Immature natural killer cell (primary cell): ENCODE measurements at regions not wholly inside any gene's neighbourhood (a gene's known extent, or its start where the extent isn't known, plus 50 kb on each side); places are given as distances from the start of the nearest gene placed in this dataset.

Experiments
- DNase-seq, 3 donors: peaks; one replicate each; pipeline ENCODE4 v3.0.0; 2022; ENCODE audit warnings: mixed read lengths in 1 of 3
- H3K27ac Mint-ChIP-seq, 6 donors: one replicate each; pipeline ENCODE4 v1.8.0; 2020; ENCODE audit warnings: mixed read lengths in 6 of 6, mild to moderate bottlenecking in 5 of 6, inconsistent platforms in 4 of 6, moderate library complexity in 3 of 6
- H3K27me3 Mint-ChIP-seq, 3 donors: one replicate each; pipeline ENCODE4 v1.8.0; 2020 to 2021; ENCODE audit warnings: low read depth in 3 of 3, mild to moderate bottlenecking in 3 of 3, mixed read lengths in 3 of 3, moderate library complexity in 3 of 3, inconsistent platforms in 1 of 3
- H3K36me3 Mint-ChIP-seq, 3 donors: one replicate each; pipeline ENCODE4 v1.8.0; 2020; ENCODE audit warnings: mixed read lengths in 3 of 3, inconsistent platforms in 2 of 3, mild to moderate bottlenecking in 2 of 3
- H3K4me1 Mint-ChIP-seq, 2 donors: one replicate each; pipeline ENCODE4 v1.8.0; 2020; ENCODE audit warnings: inconsistent platforms in 2 of 2, mild to moderate bottlenecking in 2 of 2, mixed read lengths in 2 of 2, moderate library complexity in 1 of 2
- H3K4me3 Mint-ChIP-seq, 5 donors: one replicate each; pipeline ENCODE4 v1.8.0; 2020; ENCODE audit warnings: mild to moderate bottlenecking in 5 of 5, mixed read lengths in 5 of 5, inconsistent platforms in 3 of 5, moderate library complexity in 3 of 5
- H3K9me3 Mint-ChIP-seq, 6 donors: one replicate each; pipeline ENCODE4 v1.8.0; 2020; ENCODE audit warnings: mild to moderate bottlenecking in 6 of 6, mixed read lengths in 6 of 6, inconsistent platforms in 4 of 6, moderate library complexity in 3 of 6

GRCh38 chr16:63735456-63735855 is 1386.4 kb downstream of the CDH11 start:
- H3K9me3 Mint-ChIP-seq: peaks cover 0 to 46% (median 16%) of the 10 kb centered on the region in 6 donors
- no peaks in the 10 kb centered on the region for H3K27me3 Mint-ChIP-seq
- H3K4me3 Mint-ChIP-seq: no peak overlapping the region
- H3K27ac Mint-ChIP-seq: no peak overlapping the region
- peaks cover 0 to 6% (median 3%) of the 10 kb centered on the region in 3 donors for H3K36me3 Mint-ChIP-seq
- no peak for DNase-seq
- no peaks in the 10 kb centered on the region for H3K4me1 Mint-ChIP-seq

- no peak for DNase-seq
- Mint-ChIP-seq H3K36me3 (no peaks in the 10 kb centered on the region), H3K27me3 (peaks cover 0 to 1% (median 0%) of the 10 kb centered on the region in 3 donors), H3K4me1 (no peaks in the 10 kb centered on the region), H3K9me3 (peaks cover 9 to 48% (median 21%) of the 10 kb centered on the region in 6 donors), H3K4me3 (no peak overlapping the region), H3K27ac (no peak overlapping the region)
These were observed 1401.0 kb downstream of the CDH11 start for GRCh38 chr16:63720848-63721247.

- H3K4me3 Mint-ChIP-seq: no peak overlapping the region
- H3K36me3 Mint-ChIP-seq: no peaks in the 10 kb centered on the region
- peaks cover 0 to 1% (median 1%) of the 10 kb centered on the region in 3 donors for H3K27me3 Mint-ChIP-seq
- DNase-seq: no peak
- no peaks in the 10 kb centered on the region for H3K4me1 Mint-ChIP-seq
- peaks cover 10 to 46% (median 21%) of the 10 kb centered on the region in 6 donors for H3K9me3 Mint-ChIP-seq
- no peak overlapping the region for H3K27ac Mint-ChIP-seq
These were observed 1401.9 kb downstream of the CDH11 start for GRCh38 chr16:63719926-63720325.

GRCh38 chr16:63717806-63718205 is 1404.1 kb downstream of the CDH11 start:
- DNase-seq: no peak
- no peaks in the 10 kb centered on the region for H3K36me3 Mint-ChIP-seq
- H3K4me1 Mint-ChIP-seq: no peaks in the 10 kb centered on the region
- no peak overlapping the region for H3K27ac Mint-ChIP-seq
- no peak overlapping the region for H3K4me3 Mint-ChIP-seq
- H3K9me3 Mint-ChIP-seq: peaks cover 6 to 41% (median 15%) of the 10 kb centered on the region in 6 donors
- peaks cover 0 to 3% (median 1%) of the 10 kb centered on the region in 3 donors for H3K27me3 Mint-ChIP-seq

GRCh38 chr16:63714876-63715275 is 1407.0 kb downstream of the CDH11 start:
- DNase-seq: no peak
- peaks cover 4 to 50% (median 12%) of the 10 kb centered on the region in 6 donors for H3K9me3 Mint-ChIP-seq
- no peak overlapping the region for H3K4me3 Mint-ChIP-seq
- H3K4me1 Mint-ChIP-seq: no peaks in the 10 kb centered on the region
- H3K36me3 Mint-ChIP-seq: no peaks in the 10 kb centered on the region
- peaks cover 0 to 3% (median 1%) of the 10 kb centered on the region in 3 donors for H3K27me3 Mint-ChIP-seq
- H3K27ac Mint-ChIP-seq: no peak overlapping the region

GRCh38 chr16:63712725-63713124 is 1409.1 kb downstream of the CDH11 start:
- Mint-ChIP-seq H3K4me1 (no peaks in the 10 kb centered on the region), H3K4me3 (no peak overlapping the region), H3K36me3 (no peaks in the 10 kb centered on the region), H3K27me3 (peaks cover 0 to 3% (median 1%) of the 10 kb centered on the region in 3 donors), H3K9me3 (peaks cover 3 to 55% (median 11%) of the 10 kb centered on the region in 6 donors), H3K27ac (no peak overlapping the region)
- DNase-seq: no peak

- no peak for DNase-seq
- no peaks in the 10 kb centered on the region for H3K4me1 Mint-ChIP-seq
- H3K9me3 Mint-ChIP-seq: peaks cover 2 to 67% (median 44%) of the 10 kb centered on the region in 6 donors
- peaks cover 0 to 5% (median 3%) of the 10 kb centered on the region in 3 donors for H3K27me3 Mint-ChIP-seq
- H3K36me3 Mint-ChIP-seq: peaks cover 0 to 6% (median 0%) of the 10 kb centered on the region in 3 donors
- H3K27ac Mint-ChIP-seq: no peak overlapping the region
- H3K4me3 Mint-ChIP-seq: no peak overlapping the region
These were observed 1418.3 kb downstream of the CDH11 start for GRCh38 chr16:63703612-63704011.

- Mint-ChIP-seq H3K27me3 (peaks cover 0 to 5% (median 4%) of the 10 kb centered on the region in 3 donors), H3K27ac (no peak overlapping the region), H3K9me3 (peaks cover 2 to 66% (median 44%) of the 10 kb centered on the region in 6 donors), H3K4me1 (no peaks in the 10 kb centered on the region), H3K36me3 (peaks cover 0 to 6% (median 0%) of the 10 kb centered on the region in 3 donors), H3K4me3 (no peak overlapping the region)
- DNase-seq: no peak
These were observed 1418.8 kb downstream of the CDH11 start for GRCh38 chr16:63702981-63703590.

GRCh38 chr16:63697736-63698135 is 1424.1 kb downstream of the CDH11 start:
- no peaks in the 10 kb centered on the region for H3K4me1 Mint-ChIP-seq
- peaks cover 0 to 5% (median 2%) of the 10 kb centered on the region in 3 donors for H3K27me3 Mint-ChIP-seq
- H3K4me3 Mint-ChIP-seq: no peak overlapping the region
- no peak for DNase-seq
- H3K9me3 Mint-ChIP-seq: peaks cover 6 to 54% (median 35%) of the 10 kb centered on the region in 6 donors
- peaks cover 0 to 6% (median 0%) of the 10 kb centered on the region in 3 donors for H3K36me3 Mint-ChIP-seq
- H3K27ac Mint-ChIP-seq: no peak overlapping the region

GRCh38 chr16:63695347-63695746 is 1426.5 kb downstream of the CDH11 start:
- no peak overlapping the region for H3K27ac Mint-ChIP-seq
- peaks cover 6 to 43% (median 28%) of the 10 kb centered on the region in 6 donors for H3K9me3 Mint-ChIP-seq
- H3K4me1 Mint-ChIP-seq: no peaks in the 10 kb centered on the region
- no peaks in the 10 kb centered on the region for H3K36me3 Mint-ChIP-seq
- no peak for DNase-seq
- H3K4me3 Mint-ChIP-seq: no peak overlapping the region
- H3K27me3 Mint-ChIP-seq: peaks cover 0 to 2% (median 0%) of the 10 kb centered on the region in 3 donors

GRCh38 chr16:63690961-63691360 is 1430.9 kb downstream of the CDH11 start:
- Mint-ChIP-seq H3K4me3 (no peak overlapping the region), H3K9me3 (peaks cover 8 to 45% (median 23%) of the 10 kb centered on the region in 6 donors), H3K27me3 (peaks cover 0 to 2% (median 0%) of the 10 kb centered on the region in 3 donors), H3K36me3 (no peaks in the 10 kb centered on the region), H3K27ac (no peak overlapping the region), H3K4me1 (no peaks in the 10 kb centered on the region)
- no peak for DNase-seq

- no peak for DNase-seq
- Mint-ChIP-seq H3K4me3 (no peak overlapping the region), H3K9me3 (peaks cover 11 to 52% (median 26%) of the 10 kb centered on the region in 6 donors), H3K27ac (no peak overlapping the region), H3K27me3 (peaks cover 0 to 2% (median 0%) of the 10 kb centered on the region in 3 donors), H3K36me3 (no peaks in the 10 kb centered on the region), H3K4me1 (no peaks in the 10 kb centered on the region)
These were observed 1431.6 kb downstream of the CDH11 start for GRCh38 chr16:63690267-63690666.

- Mint-ChIP-seq H3K4me1 (no peaks in the 10 kb centered on the region), H3K36me3 (no peaks in the 10 kb centered on the region), H3K9me3 (peaks cover 13 to 62% (median 25%) of the 10 kb centered on the region in 6 donors), H3K27me3 (peaks cover 0 to 2% (median 0%) of the 10 kb centered on the region in 3 donors), H3K27ac (no peak overlapping the region), H3K4me3 (no peak overlapping the region)
- DNase-seq: no peak
These were observed 1432.8 kb downstream of the CDH11 start for GRCh38 chr16:63689068-63689467.

- Mint-ChIP-seq H3K9me3 (peaks cover 15 to 58% (median 24%) of the 10 kb centered on the region in 6 donors), H3K4me3 (no peak overlapping the region), H3K27ac (no peak overlapping the region), H3K27me3 (peaks cover 0 to 2% (median 2%) of the 10 kb centered on the region in 3 donors), H3K4me1 (no peaks in the 10 kb centered on the region), H3K36me3 (no peaks in the 10 kb centered on the region)
- no peak for DNase-seq
These were observed 1437.4 kb downstream of the CDH11 start for GRCh38 chr16:63684149-63685101.
